ENCODE measurements at regions not wholly inside any gene's neighbourhood (a gene's known extent, or its start where the extent isn't known, plus 50 kb on each side); places are given as distances from the start of the nearest gene placed in this dataset.

DNA sequence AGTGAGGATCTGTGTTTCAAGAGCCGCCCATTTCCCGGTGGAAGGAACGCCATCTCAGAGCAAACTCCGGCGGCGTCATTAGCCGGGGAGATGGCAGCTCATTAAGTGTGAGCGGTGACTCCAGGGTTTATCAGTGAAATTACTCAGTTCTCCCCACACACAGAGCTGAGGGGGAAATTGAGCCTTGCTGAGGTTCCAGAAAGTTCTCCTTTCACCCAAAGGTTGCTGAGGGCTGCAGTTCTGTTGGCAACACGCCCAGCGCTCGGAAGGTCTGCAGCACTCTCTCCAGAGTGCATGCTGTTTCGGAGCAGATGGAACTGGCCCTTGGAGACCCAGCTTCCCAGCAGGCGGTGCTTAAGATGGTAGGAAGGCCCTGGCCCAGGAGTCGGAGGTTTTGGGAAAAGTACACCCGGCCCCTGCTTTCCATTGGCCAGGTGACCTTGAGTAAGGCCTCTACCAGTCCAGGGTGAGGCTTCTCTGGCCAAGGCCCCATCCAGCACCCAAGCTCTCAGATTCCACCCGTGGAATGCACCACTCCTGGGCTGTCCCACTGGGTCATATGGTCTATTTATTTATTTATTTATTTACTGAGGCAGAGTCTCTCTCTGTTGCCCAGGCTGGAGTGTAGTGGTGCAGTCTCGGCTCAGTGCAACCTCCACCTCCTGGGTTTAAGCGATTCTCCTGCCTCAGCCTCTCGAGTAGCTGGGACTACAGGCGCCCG is 167.7 kb upstream of the CIBAR2 start:
- 63 to 79% methylated on average over 17 to 21 of the region's 21 CpGs for WGBS, 2 donors
- intact Hi-C loops (cut with DNase I; ENCODE audit: low total_unique reads) = no loop called here
- DNase-seq = peak; percentile 86
- Histone ChIP-seq H3K27me3 (no peaks in the 10 kb centered on the region), H3K4me3 (no peak overlapping the region), H3K36me3 (ENCODE audit: low read depth, missing control alignments) (no peaks in the 10 kb centered on the region), H3K9me3 (no peaks in the 10 kb centered on the region), H3K27ac (peak overlapping the region; percentile 58 to 70), H3K4me1 (peaks cover 36% of the 10 kb centered on the region)
- TF ChIP-seq, protein P1, sequence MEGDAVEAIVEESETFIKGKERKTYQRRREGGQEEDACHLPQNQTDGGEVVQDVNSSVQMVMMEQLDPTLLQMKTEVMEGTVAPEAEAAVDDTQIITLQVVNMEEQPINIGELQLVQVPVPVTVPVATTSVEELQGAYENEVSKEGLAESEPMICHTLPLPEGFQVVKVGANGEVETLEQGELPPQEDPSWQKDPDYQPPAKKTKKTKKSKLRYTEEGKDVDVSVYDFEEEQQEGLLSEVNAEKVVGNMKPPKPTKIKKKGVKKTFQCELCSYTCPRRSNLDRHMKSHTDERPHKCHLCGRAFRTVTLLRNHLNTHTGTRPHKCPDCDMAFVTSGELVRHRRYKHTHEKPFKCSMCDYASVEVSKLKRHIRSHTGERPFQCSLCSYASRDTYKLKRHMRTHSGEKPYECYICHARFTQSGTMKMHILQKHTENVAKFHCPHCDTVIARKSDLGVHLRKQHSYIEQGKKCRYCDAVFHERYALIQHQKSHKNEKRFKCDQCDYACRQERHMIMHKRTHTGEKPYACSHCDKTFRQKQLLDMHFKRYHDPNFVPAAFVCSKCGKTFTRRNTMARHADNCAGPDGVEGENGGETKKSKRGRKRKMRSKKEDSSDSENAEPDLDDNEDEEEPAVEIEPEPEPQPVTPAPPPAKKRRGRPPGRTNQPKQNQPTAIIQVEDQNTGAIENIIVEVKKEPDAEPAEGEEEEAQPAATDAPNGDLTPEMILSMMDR (IDR thresholded peaks at IDR 0.05) = no peak
- no peak for TF ChIP-seq POLR2A (IDR thresholded peaks at IDR 0.05)

- WGBS, 2 donors = 89 to 95% methylated on average over 7 to 9 of the region's 9 CpGs
- no peak for DNase-seq
- no peak overlapping the region for H3K27ac ChIP-seq
- H3K4me3 ChIP-seq = no peak overlapping the region
- peaks cover 31% of the 10 kb centered on the region for H3K4me1 ChIP-seq
- H3K27me3 ChIP-seq = no peaks in the 10 kb centered on the region
- TF ChIP-seq, protein P1 (IDR thresholded peaks at IDR 0.05) = no peak
- no peak for TF ChIP-seq POLR2A (IDR thresholded peaks at IDR 0.05)
- intact Hi-C loops (cut with DNase I; ENCODE audit: low total_unique reads) = no loop called here
- no peaks in the 10 kb centered on the region for H3K9me3 ChIP-seq
- H3K36me3 ChIP-seq (ENCODE audit: low read depth, missing control alignments) = no peaks in the 10 kb centered on the region
These were observed 168.9 kb upstream of the CIBAR2 start for GRCh38 chr16:85281181-85281580.

- no peak for DNase-seq
- TF ChIP-seq POLR2A (IDR thresholded peaks at IDR 0.05) = no peak
- TF ChIP-seq, protein P1 (IDR thresholded peaks at IDR 0.05) = no peak
- Histone ChIP-seq H3K4me1 (peaks cover 42% of the 10 kb centered on the region), H3K36me3 (ENCODE audit: low read depth, missing control alignments) (no peaks in the 10 kb centered on the region), H3K9me3 (no peaks in the 10 kb centered on the region), H3K27ac (no peak overlapping the region), H3K4me3 (no peak overlapping the region), H3K27me3 (no peaks in the 10 kb centered on the region)
- intact Hi-C loops (cut with DNase I; ENCODE audit: low total_unique reads) = no loop called here
- WGBS, 2 donors = 94 to 95% methylated on average over 6 to 8 of the region's 8 CpGs
These were observed 170.6 kb upstream of the CIBAR2 start for GRCh38 chr16:85282842-85283241.

DNA sequence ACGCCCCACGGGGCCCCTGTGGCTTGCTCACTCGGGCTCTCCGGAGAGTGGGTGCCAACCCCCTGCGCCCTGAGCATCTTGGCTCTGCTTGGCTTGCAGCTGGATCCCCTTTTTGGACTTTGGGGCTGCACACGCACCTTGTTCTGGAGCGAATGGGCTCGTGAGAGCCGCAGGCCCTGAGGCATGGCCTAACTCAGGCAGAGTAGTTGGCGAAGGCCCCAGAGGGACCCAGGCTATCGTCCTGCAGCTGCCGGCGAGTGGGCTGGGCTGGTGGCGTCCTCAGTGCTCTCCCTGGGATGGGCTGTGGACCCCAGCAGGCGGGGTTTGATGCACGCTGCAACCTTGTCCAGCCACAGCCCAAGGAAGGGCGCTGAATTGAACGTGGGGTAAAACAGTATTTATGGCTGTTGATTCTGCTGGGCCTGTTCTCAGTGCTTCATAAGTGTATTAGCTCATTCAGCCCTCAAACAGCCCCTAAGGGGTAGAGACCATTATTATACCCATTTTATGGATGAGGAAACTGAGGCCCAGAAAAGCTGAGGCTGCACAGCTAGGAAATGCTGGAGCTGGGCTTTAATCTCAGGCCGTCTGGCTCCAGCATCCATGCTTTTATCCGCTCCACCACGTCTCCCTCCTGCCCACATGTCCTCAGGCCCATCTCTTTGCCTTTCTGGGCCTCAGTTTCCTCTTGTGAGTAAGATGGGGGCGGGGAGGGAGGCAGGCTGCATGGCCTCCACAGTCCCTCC is 171.2 kb upstream of the CIBAR2 start:
- no peaks in the 10 kb centered on the region for H3K27me3 ChIP-seq
- 96% methylated on average over 5 to 22 of the region's 22 CpGs for WGBS, 2 donors
- TF ChIP-seq, protein P1 (IDR thresholded peaks at IDR 0.05) = no peak
- no peak for TF ChIP-seq POLR2A (IDR thresholded peaks at IDR 0.05)
- no peak overlapping the region for H3K27ac ChIP-seq
- H3K36me3 ChIP-seq (ENCODE audit: low read depth, missing control alignments) = no peaks in the 10 kb centered on the region
- intact Hi-C loops (cut with DNase I; ENCODE audit: low total_unique reads) = no loop called here
- H3K4me1 ChIP-seq = peaks cover 42% of the 10 kb centered on the region
- DNase-seq = no peak
- no peak overlapping the region for H3K4me3 ChIP-seq
- H3K9me3 ChIP-seq = no peaks in the 10 kb centered on the region
